Loucy (cell line): ENCODE measurements at regions not wholly inside any gene's neighbourhood (a gene's known extent, or its start where the extent isn't known, plus 50 kb on each side); places are given as distances from the start of the nearest gene placed in this dataset.

Source experiments
- H2AFZ ChIP-seq: fragments of 200-600 bp; sonication (generic); 2 replicates; pipeline ENCODE4 v1.6.0; 2016; ENCODE audit warnings: antibody characterized with exemption, mild to moderate bottlenecking, low read length, moderate library complexity
- H3F3A ChIP-seq: fragments of 200-600 bp; 2 replicates; pipeline ENCODE4 v1.6.0; 2016; ENCODE audit warnings: antibody characterized with exemption, low read depth, mild to moderate bottlenecking
- H3K27me3 ChIP-seq: fragments of 200-600 bp; sonication (generic); 2 replicates; pipeline ENCODE4 v1.6.1; 2014; ENCODE audit warnings: low read length, mild to moderate bottlenecking; ENCODE audit not compliant: insufficient read depth, poor library complexity, severe bottlenecking
- H3K36me3 ChIP-seq: fragments of 200-600 bp; sonication (generic); 2 replicates; pipeline ENCODE4 v1.6.1; 2016; ENCODE audit warnings: low read length; ENCODE audit not compliant: insufficient read depth
- H3K4me1 ChIP-seq: fragments of 200-600 bp; sonication (generic); 2 replicates; pipeline ENCODE4 v1.5.1; 2014; ENCODE audit warnings: low read length, mild to moderate bottlenecking; ENCODE audit not compliant: insufficient read depth, poor library complexity, severe bottlenecking
- H3K4me2 ChIP-seq: fragments of 200-600 bp; sonication (generic); 2 replicates; pipeline ENCODE4 v1.6.0; 2014; ENCODE audit warnings: antibody characterized with exemption, low read length, low read depth, mild to moderate bottlenecking; ENCODE audit not compliant: poor library complexity, severe bottlenecking
- H3K4me3 ChIP-seq: fragments of 200-600 bp; sonication (generic); 2 replicates; pipeline ENCODE4 v1.5.1; 2014; ENCODE audit warnings: low read length, mild to moderate bottlenecking, mixed read lengths; ENCODE audit not compliant: poor library complexity, severe bottlenecking
- H3K79me2 ChIP-seq: fragments of 200-600 bp; sonication (generic); 2 replicates; pipeline ENCODE4 v1.6.1; 2014; ENCODE audit warnings: low read length; ENCODE audit not compliant: insufficient read depth
- H3K9ac ChIP-seq: fragments of 200-600 bp; sonication (generic); 2 replicates; pipeline ENCODE4 v1.6.0; 2014; ENCODE audit warnings: mild to moderate bottlenecking, low read depth, low read length, moderate library complexity; ENCODE audit not compliant: poor library complexity, severe bottlenecking
- H3K9me2 ChIP-seq: fragments of 200-600 bp; sonication (generic); replicated peaks from 2 replicates; pipeline ENCODE4 v1.6.1; 2016; ENCODE audit warnings: low read depth, low read length, mixed read lengths
- H3K9me3 ChIP-seq: fragments of 200-600 bp; sonication (generic); 2 replicates; pipeline ENCODE4 v1.6.1; 2014; ENCODE audit warnings: mild to moderate bottlenecking, antibody characterized with exemption, low read length, low read depth; ENCODE audit not compliant: insufficient read depth
- H4K20me1 ChIP-seq: fragments of 200-600 bp; sonication (generic); 2 replicates; pipeline ENCODE4 v1.6.0; 2014; ENCODE audit warnings: antibody characterized with exemption, low read length, mild to moderate bottlenecking; ENCODE audit not compliant: insufficient read depth, poor library complexity, severe bottlenecking
- EZH2phosphoT487 ChIP-seq: fragments of 200-600 bp; IDR thresholded peaks from 2 replicates; pipeline ENCODE4 v1.6.1; 2018; ENCODE audit warnings: antibody characterized with exemption, mild to moderate bottlenecking, moderate library complexity, borderline replicate concordance
- TF ChIP-seq, protein P1 (sequence below): fragments of 200-600 bp; sonication (generic); conservative IDR thresholded peaks from 2 replicates; pipeline ENCODE4 v1.5.1; 2014; ENCODE audit warnings: mild to moderate bottlenecking, antibody characterized with exemption, low read length

DNA sequence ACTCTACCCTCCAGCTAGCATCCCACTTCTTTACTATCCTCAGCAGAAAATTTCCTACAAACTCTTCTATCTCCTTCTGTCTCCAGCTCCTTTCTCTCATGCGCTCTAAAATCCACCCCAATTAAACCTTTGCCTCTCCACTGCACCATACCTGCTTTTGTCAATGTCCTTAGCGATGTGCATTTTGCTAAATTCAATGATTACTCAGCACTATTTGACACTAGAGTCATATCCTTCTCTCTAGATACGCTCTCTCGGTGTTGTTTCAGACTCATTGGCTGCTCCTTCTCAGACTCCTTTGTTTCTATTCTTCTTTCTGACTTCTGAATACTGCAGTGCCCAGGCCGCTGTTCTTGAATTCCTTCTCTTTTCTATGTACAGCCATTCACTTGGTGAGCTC lies 144.2 kb downstream of the HLX start:
- no peaks in the 10 kb centered on the region for H3K9me2 ChIP-seq
- no peaks in the 10 kb centered on the region for H3K79me2 ChIP-seq
- H3K4me3 ChIP-seq, result no peak overlapping the region
- H3K4me1 ChIP-seq, result peaks cover 13% of the 10 kb centered on the region
- no peak overlapping the region for H3K9ac ChIP-seq
- H3K27me3 ChIP-seq, result no peaks in the 10 kb centered on the region
- H3F3A ChIP-seq, result no peaks in the 10 kb centered on the region
- no peak for TF ChIP-seq EZH2phosphoT487
- TF ChIP-seq, protein P1, sequence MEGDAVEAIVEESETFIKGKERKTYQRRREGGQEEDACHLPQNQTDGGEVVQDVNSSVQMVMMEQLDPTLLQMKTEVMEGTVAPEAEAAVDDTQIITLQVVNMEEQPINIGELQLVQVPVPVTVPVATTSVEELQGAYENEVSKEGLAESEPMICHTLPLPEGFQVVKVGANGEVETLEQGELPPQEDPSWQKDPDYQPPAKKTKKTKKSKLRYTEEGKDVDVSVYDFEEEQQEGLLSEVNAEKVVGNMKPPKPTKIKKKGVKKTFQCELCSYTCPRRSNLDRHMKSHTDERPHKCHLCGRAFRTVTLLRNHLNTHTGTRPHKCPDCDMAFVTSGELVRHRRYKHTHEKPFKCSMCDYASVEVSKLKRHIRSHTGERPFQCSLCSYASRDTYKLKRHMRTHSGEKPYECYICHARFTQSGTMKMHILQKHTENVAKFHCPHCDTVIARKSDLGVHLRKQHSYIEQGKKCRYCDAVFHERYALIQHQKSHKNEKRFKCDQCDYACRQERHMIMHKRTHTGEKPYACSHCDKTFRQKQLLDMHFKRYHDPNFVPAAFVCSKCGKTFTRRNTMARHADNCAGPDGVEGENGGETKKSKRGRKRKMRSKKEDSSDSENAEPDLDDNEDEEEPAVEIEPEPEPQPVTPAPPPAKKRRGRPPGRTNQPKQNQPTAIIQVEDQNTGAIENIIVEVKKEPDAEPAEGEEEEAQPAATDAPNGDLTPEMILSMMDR, result no peak
- H3K36me3 ChIP-seq, result no peaks in the 10 kb centered on the region
- no peak overlapping the region for H3K4me2 ChIP-seq
- no peak overlapping the region for H2AFZ ChIP-seq
- no peaks in the 10 kb centered on the region for H3K9me3 ChIP-seq
- no peaks in the 10 kb centered on the region for H4K20me1 ChIP-seq

DNA sequence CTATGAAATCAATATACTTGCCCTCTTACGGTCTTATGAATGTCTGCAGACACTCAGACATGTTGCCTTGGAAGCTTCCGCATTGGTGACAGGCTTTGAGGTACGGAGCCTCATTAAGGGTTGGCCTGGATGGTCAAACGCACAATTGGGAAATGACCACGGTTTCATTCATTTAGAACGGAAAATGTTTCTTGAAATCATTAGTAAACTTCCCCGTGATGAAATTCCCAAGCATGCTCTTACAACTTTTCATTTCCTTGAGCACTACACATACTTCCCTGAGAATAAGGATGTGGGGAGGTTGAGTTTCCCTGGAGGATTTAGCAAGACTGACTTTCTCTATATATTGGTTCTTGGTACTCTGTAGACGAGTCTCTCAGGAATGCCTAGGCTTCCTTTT lies 146.3 kb downstream of the HLX start:
- peaks cover 13% of the 10 kb centered on the region for H3K4me1 ChIP-seq
- no peak overlapping the region for H3K9ac ChIP-seq
- no peaks in the 10 kb centered on the region for H3K36me3 ChIP-seq
- no peaks in the 10 kb centered on the region for H4K20me1 ChIP-seq
- H3K9me3 ChIP-seq, result no peaks in the 10 kb centered on the region
- no peak overlapping the region for H2AFZ ChIP-seq
- no peaks in the 10 kb centered on the region for H3F3A ChIP-seq
- no peak for TF ChIP-seq EZH2phosphoT487
- TF ChIP-seq, protein P1, result no peak
- no peaks in the 10 kb centered on the region for H3K79me2 ChIP-seq
- H3K27me3 ChIP-seq, result no peaks in the 10 kb centered on the region
- no peaks in the 10 kb centered on the region for H3K9me2 ChIP-seq
- no peak overlapping the region for H3K4me2 ChIP-seq
- H3K4me3 ChIP-seq, result no peak overlapping the region

DNA sequence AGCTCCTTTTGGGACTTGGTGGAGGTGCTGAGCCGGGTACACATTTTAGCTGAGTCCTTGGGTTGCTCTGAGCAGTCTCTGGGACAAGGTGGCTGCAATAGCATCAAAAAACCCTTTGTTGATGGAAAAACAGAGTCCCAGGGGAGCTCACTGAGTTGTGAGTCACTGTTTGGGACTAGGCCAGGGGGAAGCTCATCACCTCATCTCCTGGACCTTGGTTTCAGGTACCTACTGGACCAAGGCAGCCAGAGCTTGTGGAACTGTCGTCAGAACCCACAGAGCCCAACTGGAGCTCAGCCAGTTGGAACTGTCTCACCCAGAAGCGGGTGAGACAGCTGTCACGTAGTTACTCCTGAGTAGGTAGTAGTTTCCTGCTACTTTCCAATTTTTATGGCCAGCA lies 146.7 kb downstream of the HLX start:
- no peaks in the 10 kb centered on the region for H3K27me3 ChIP-seq
- no peak overlapping the region for H3K4me3 ChIP-seq
- no peak overlapping the region for H2AFZ ChIP-seq
- no peaks in the 10 kb centered on the region for H3K79me2 ChIP-seq
- no peaks in the 10 kb centered on the region for H3K36me3 ChIP-seq
- no peaks in the 10 kb centered on the region for H3K9me3 ChIP-seq
- H3K4me2 ChIP-seq, result no peak overlapping the region
- no peaks in the 10 kb centered on the region for H3K9me2 ChIP-seq
- peaks cover 13% of the 10 kb centered on the region for H3K4me1 ChIP-seq
- H4K20me1 ChIP-seq, result no peaks in the 10 kb centered on the region
- no peak overlapping the region for H3K9ac ChIP-seq
- TF ChIP-seq, protein P1, result no peak
- TF ChIP-seq EZH2phosphoT487, result no peak
- H3F3A ChIP-seq, result no peaks in the 10 kb centered on the region
